GM21619 (cell line): ENCODE measurements at regions not wholly inside any gene's neighbourhood (a gene's known extent, or its start where the extent isn't known, plus 50 kb on each side); places are given as distances from the start of the nearest gene placed in this dataset.

ENCODE experiments used
- ATAC-seq: cut with Tn5 transposase; IDR thresholded peaks from one replicate; pipeline ENCODE4 v1.9.1; 2021; ENCODE audit not compliant: unreplicated experiment

DNA sequence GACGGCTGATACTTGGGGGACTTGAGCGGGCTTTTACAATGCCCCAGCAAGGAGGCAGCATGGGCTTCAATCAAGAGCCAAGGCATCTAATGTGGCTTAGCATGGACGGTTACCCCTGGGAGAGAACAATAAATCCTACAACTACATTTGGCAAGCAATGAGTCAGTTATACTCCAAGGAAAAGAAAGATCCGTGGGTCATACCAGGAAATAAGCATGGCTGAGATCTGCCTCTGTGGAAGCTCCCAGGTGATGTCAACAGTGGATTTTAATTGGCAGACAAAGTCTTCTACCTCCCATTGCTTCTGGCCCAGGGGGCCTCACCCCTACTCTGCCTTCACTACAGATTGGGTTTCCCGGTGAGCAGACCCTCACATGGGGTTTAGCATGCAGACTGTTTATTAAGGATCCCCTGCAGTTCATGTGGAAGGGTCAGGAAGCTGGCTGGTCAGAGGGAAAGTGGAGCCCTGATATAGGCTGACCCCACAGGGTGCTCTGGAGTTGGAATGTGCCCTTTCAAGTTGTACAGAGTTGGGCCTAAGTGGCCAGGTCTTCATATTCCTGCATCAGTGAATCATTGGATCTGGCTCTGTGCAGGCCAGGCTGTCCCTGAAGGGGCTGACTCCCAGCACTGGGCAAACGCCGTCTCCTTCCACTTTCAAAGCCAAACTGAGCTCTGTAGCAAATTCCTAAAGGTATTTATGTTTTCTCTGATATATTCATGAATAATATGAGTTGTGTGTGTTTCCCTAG lies 91.3 kb upstream of the GGTLC1 start:
- no peak for ATAC-seq

DNA sequence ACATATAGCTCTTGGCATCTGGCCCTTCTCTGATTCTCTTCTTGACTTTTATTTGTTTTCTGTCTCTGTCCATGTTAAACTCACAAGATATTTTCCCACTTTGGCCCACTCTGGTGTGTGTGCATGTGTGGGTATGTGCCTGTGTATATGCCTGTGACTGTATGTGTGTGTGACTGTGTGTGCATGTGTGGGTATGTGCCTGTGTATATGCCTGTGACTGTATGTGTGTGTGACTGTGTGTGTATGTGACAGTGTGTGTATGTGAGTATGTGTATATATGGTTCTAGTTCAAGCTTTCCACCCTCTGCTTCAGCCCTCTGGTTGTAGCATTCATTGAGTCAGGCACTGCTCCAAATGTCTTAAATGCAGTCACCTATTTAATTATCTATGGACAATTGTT lies 88.6 kb upstream of the GGTLC1 start:
- no peak for ATAC-seq

DNA sequence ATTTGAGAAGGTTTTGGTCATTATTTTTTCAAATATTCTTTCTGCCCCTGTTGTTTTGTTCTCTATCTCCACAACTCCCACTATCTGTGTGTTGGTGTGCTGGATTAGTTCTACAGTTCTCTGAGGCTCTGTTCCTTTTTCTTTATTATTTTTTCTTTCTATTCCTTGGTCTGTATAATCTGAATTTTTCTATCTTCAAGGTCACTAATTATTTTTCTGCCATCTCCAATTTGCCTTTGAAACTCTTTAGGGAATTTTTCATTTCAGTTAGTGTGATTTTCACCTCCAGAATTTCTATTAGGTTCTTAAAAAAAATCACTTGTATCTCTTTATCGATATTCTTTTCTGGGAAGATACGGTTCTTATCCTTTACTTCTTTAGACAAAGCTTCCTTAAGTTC lies 82.1 kb upstream of the GGTLC1 start:
- ATAC-seq, result no peak

DNA sequence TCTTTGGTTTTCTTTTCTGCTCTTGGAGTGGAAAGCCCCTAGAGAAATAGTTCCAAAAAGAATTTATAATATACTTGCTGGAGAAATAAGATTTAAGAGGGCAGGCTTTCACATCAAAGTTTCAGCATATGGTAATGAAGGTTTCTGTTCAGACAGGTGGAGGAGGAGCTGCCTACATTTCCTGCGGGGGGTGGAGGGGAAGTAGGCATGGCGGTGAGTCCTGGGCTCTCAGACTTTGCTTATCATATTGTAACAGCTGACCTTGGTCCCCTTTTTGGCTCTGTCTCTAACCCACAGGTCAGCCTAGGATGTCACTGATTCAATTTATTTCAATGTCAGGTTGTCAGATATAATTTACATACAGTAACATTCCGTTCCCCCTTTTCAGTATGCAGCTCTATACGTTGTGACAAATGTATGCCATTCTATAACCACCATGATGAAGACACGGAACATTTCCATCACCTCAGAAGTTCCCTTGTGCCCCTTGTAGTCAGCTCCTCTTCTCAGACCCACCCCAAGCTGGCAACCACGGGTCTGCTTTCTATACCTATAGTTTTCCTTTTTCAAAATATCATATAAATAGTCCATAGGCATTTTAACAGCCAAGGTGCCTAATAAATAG lies 77.6 kb upstream of the GGTLC1 start:
- ATAC-seq, result no peak

DNA sequence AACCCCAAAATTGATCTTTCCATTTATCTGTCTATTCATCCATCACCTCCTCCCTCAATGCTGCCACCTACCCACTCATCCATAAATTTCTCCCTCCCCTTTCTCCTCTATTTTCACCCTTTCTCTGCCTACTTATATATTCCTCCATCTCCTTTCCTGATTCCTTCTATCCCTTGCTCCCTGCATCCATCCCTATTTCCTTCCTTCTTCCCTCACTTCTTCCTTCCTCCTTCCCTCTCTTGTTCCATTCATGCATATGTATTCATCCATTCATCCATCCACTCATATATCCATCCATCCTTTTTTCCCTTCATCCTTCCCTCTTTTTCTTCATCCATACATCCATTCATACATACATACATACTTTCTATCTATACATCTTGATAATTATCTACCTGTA lies 76.3 kb upstream of the GGTLC1 start:
- no peak for ATAC-seq

DNA sequence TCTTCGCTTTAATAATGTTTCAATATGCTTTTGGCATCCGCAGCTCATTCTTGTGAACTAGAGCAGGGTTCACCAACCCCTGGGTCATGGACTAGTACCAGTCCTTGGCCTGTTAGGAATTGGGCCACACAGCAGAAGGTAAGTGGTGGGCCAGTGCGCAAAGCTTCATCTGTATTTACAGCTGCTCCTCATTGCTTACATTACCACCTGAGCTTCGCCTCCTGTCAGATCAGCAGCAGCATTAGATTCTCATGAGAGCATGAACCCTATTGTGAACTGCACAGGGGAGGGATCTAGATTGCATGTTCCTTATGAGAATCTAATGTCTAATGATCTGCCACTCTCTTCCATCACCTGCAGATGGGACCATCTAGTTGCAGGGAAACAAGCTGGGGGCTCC lies 75.5 kb upstream of the GGTLC1 start:
- no peak for ATAC-seq

DNA sequence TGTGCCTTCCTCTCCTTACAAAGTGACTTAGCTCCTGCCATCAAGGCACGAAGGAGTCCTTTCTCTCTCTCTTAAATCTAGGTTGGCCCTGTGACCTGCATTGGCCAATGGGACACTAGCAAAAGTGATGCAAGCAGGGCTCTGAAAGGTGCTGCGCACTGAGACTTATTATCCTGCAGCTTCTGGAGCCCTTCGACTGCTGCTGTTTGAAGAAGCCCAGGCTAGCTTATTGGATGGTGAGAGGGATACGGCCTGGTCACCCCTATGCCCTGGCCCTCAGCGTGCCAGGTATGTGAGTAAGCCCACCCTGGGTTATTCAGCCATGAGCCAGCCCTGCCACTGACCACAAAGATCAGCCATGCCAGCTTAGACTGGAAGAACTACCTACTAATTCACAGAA lies 74.5 kb upstream of the GGTLC1 start:
- ATAC-seq, result no peak

DNA sequence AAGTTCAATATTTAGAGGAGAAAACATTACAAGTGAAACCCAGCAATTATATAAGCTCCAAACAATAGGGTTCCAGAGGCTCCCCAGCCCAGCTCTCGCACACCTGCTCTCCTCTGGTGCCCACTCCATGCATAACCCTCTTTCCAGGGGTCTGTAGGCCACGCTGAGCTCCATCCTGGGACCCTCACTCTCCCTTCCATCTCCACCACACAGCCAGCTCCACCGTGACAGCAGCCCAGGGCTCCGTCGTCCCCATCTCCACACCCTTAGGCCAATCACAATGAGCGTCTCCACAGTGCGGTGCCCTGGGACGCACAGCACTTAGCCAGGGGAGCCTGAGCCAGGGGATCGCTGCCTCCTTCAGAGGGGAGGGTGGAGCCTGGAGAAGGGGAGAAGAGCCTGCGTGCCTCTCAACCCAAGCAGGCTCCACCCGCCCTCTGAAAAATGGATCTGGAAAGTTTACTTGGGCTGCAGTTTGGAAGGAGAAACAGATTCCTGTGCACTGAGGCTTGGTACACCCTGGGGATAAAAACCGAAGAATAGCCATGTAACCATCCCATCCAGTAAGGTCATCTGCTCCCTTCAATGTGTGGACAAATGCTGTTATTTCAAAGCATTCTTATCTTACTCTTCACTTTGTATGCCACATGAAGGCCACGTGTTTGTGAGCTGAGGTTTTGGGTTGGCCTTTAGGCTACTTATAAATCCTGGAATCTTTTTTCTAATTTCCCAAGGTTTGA lies 72.4 kb upstream of the GGTLC1 start:
- ATAC-seq, result no peak

DNA sequence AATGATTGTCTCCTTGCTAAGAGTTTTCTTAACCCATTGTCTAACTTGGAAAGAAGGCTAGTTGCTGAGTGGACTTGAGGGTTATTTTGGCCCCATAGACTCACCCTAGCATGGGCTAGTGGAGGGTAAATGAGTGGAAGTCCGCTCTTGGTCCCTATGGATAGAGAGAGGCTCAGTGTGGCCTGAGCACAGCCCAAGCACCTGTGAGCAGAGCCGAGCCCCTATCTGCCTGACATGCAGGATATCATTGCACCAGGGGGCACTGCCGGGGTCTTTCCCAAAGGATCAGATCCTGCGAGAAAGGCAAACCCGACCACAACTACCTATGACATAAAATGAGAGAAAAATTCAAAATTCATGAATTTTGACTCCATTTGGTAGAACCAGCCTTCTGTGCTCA lies 70.6 kb upstream of the GGTLC1 start:
- no peak for ATAC-seq

DNA sequence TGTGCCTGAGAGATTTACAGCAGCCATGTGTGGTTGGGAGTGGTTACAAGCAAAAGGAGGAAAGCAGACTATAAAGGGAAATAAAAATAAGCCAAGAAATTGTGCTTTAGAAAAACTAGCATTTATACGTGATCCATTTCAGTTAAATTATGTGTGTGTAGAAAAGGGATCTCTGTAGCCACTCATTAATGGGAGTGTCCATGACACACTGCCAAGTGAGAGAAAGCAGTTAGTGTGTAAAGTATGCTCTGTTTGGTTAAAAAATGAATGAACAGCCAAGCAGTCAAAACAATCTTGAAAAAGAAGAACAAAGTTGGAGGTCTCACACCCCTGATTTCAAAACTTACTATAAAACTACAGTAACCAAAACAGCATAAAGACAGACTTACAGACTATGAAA lies 67.9 kb upstream of the GGTLC1 start:
- ATAC-seq, result no peak

DNA sequence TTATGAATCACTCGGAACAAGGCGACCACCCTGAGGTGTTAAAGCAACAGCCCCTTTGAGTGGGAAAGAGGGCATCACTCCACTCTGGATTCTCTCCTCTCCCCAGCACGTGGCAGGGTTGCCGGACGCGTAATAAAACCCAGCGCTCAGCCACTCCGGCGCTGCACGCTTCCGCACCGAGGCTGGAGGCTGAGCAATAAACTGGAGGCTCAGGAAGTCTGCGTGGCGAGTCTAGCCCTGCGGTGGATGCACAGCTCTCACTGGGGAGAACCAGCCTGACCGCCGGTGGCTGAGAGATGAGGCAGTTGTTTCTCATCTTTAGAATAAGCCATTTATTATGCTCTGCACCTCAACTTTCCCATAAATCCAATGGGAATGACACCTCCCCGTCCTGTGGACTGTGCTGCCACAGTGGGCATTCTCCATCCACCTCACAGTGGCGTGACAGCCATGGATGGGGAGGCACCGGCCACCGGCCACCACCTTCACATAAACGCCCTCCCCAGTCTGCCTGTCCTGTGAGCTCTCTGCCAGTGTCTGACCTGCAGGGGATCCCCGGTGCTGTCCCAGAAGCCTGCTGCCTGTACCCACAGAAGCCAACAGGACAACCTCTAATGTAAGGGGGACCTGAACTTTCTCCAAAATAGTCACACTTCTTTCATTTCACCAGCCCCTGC lies 64.2 kb upstream of the GGTLC1 start:
- ATAC-seq, result no peak

DNA sequence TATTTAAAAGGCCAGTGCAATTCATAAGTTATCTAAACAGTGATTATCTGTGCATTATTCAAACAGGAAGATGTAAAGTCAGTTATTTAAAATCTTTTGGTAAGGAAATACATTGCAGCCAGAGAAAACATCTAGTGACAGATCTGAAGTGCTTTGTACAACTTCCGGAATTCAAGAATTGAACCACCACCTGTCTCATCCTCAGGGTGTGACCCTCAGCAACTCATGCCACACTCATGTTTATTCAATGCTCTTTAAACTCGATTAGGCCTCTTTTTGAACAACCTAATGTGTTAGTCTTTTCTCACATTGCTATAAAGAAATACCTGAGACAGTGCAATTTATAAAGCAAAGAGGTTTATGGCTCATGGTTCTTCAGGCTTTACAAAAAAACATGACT lies 62.6 kb upstream of the GGTLC1 start:
- no peak for ATAC-seq

DNA sequence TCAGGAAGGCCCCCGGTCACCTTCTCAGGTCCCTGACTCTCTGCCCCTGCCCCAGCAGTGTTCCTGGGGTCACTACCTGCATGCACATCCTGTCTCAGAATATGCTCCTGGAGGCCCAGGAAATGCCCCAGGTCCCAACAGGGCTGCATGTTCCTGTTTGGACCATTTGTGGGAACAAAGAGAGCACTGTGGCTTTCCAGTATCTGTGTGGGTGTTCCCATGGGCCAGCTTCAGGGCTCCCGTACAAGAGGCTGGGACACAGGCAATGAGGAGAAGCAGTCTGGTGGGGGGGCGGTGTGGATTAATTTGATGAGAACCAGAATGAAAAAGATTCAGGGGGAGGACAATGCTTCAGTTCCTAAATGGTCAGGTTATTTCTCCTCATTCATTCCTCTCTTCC lies 61.5 kb upstream of the GGTLC1 start:
- ATAC-seq, result no peak

DNA sequence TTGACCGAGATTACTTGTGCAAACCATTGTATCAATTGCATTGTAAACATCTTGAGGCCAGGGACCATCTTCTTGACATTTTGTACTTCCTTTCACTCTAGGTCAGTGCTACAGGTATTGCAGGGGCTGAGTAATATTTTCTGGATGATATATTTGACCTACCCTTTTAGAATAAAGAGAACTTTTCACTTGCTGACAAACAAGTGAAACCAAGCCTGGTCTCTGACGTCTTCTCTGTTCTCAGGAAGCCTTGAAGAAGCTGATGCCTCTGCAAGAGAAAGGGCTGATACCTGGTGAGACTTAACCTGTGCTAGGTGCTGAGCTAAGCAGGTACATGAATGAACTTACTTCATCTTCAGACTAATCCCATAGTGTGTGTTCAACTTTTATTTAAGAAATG lies 60.5 kb upstream of the GGTLC1 start:
- no peak for ATAC-seq

DNA sequence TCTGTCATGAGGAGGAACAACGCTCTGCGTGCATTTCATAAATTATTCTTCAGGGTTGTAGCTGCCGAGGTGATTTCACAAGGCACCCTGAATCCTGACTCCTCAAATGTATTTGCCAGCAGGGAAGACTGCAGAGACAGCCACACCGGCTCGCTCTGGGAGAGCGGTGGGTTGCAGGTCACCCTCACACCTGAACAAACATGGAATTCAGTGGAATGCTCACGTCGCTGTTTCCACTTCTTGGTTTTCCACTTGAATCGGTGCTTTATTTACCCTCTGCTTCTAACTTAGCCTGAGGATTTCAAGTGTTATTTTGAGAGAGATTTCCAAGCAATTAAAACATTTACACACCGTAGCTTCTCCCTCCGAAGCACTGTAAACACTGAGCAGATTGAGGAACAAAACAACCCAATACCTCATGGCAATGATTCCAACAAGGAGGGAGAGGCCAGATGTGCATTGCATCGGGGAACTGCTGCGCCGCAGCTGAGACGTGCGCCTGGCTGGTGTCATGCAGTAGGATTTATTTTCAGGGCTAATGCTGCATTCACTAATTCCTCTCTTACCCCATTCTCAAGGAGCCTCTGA lies 59.5 kb upstream of the GGTLC1 start:
- no peak for ATAC-seq

DNA sequence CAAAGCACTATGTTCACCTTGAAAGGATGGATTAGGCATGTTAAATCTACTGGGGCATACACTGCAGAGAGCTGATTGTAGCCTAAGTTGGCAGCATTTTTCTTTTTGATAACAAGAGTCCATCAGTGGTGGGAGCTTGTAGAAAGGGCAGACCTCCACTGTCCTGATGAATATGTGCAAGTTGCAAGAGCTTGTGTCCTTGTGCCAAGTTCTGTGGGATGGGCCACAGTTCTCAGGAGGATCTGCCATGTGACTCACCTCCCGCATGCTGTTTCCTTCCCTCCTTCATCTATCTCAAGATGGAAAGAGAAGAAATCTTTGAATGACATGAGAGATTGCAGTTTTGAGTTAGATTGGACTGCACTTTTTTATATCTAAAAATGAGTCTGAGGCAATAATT lies 58.3 kb upstream of the GGTLC1 start:
- ATAC-seq, result no peak

DNA sequence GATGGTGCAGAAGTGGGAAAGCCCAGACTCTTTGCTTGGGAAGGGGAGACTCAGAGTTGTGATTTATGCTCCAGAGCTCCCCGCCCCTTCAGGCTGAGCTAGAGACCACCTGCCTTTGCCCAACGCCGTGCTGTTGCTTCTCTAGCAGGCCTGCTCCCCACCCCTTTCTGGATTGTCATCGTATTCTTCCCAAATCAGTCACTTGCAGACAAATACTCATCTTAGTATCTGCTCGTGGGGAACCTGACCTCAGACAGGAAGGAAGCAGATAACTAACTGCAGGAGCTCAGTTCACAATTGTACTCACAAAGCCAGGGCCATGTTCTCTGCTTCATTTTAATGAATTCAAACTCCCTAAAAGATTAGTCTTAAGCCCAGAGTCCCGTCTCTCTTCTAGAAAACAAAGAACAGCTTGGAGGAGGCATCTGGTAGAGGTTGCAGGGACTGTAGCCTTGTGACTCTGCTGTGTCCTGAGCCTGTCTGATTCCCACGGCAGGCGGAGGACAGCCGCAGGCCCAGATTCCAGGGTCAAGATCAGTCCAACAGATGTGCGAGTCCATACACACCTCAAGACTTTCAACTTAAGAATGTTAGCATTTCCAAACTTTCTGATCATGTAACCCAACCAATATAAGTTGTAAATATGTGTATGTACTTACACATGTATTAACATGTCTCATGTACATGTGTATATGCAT lies 57.2 kb upstream of the GGTLC1 start:
- no peak for ATAC-seq

DNA sequence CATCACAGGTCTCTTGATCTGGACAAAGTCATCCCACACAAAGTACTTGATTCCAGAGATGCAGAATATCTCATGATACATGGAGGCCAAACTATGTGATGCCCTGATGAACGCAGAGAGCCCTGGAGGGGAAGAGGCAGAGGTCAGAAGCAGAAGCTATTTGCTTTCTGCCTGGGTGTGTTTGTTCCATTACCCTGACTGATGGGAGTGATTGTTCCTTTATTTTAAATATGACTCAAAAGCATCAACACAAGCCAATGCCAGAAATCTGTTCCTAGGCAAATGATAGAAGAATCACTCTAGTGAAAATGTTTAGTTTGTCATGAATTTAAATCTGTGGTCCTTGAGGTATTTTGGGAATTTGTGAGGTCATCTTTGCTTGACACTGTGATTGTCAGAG lies 54.7 kb upstream of the GGTLC1 start:
- no peak for ATAC-seq

DNA sequence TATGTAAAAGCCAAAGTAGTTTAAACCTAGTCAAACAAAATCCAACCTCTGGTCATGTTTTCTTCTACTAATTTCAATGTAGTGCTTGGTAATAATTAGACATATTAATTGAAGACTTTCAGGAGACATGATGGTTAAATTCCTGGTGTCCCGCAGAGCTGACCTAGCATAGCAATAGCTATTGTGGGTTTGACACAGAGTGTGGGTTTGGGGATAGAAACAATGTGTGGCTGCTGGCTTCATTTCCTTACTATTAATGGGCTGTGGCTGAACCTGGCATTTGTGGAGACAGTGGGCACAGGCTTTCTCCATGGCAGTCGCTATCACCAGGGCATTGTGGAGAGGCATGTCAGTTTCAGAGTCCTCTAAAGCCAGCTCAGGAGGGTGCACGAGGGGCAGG lies 54.1 kb upstream of the GGTLC1 start:
- no peak for ATAC-seq

DNA sequence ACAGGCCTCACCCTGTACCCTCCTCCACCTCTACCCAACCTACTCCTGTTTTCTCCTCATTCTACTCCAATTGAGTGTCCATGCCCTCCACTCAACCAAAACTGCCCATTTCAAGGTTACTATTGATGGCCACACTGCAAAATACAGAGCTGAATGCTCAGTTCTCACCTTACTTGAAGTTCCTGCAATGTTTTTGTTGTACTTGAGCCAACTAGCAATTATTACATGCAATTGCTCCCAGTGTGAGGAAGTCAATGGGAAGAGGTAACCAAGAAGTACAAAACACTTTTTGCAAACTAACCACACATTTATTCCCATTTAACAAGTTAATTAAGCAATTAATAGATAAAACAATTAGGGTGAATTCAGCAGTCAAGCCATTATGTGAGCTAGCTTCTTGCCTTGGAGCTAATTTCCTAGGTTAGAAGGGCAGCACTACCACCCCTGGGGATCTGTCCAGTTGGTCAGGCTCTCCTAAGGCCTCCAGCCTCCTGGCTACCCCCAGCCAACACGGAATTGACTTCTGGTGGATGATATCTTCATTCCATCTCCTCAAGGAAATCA lies 52.4 kb upstream of the GGTLC1 start:
- ATAC-seq, result no peak

DNA sequence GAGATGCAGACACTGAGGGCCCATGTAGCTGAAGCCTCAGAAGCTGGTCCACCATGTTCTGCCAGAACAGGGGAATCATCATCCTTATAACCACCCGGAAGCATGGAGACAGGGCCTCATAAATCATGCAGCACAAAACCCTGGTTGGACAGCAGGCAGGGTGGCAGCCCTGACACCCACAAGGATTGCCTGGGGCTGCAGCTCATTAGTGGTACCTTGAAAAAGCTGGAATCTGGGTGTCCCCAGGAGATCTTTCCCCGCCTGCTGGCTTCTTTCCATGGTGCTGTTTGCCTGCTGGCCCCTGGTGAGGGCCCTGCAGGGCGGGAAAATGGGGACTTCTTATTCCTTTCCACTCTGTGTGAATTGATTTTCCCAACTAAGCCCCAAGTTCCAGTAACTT lies 50.6 kb upstream of the GGTLC1 start:
- ATAC-seq, result no peak
